ENCODE measurements at regions not wholly inside any gene's neighbourhood (a gene's known extent, or its start where the extent isn't known, plus 50 kb on each side); places are given as distances from the start of the nearest gene placed in this dataset.
A peak's percentile ranks its signal among the peaks of the same experiment; 100 is the strongest.

DNA sequence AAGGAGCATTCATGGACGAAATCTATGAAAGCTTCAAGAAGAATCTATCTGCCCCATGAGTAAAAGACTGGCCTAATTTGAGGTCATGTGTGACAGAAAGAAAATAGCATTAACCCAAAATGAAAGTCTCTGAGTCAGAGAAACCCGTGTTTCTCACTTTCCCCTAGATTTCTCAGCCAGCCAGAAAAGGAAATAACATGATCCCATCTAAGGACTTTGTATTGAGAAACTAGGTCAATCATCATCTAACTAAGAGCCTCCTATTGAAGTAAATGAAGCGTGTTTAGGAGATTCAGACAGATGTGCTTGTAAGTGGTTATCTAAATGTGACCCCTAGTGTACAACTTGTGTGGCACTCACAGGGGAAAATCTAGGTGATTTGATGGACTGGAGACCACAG, 77.3 kb upstream of the ZNF366 start:
- no peak for TF ChIP-seq POLR2A (IDR thresholded peaks at IDR 0.05)
- TF ChIP-seq, protein P1, sequence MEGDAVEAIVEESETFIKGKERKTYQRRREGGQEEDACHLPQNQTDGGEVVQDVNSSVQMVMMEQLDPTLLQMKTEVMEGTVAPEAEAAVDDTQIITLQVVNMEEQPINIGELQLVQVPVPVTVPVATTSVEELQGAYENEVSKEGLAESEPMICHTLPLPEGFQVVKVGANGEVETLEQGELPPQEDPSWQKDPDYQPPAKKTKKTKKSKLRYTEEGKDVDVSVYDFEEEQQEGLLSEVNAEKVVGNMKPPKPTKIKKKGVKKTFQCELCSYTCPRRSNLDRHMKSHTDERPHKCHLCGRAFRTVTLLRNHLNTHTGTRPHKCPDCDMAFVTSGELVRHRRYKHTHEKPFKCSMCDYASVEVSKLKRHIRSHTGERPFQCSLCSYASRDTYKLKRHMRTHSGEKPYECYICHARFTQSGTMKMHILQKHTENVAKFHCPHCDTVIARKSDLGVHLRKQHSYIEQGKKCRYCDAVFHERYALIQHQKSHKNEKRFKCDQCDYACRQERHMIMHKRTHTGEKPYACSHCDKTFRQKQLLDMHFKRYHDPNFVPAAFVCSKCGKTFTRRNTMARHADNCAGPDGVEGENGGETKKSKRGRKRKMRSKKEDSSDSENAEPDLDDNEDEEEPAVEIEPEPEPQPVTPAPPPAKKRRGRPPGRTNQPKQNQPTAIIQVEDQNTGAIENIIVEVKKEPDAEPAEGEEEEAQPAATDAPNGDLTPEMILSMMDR (IDR thresholded peaks at IDR 0.05), result peak in 2 of 6 experiments; percentile 30 to 41

Measured in thyroid gland (tissue), 4 donors.